ENCODE measurements at regions not wholly inside any gene's neighbourhood (a gene's known extent, or its start where the extent isn't known, plus 50 kb on each side); places are given as distances from the start of the nearest gene placed in this dataset.

- TF ChIP-seq CTCF (IDR thresholded peaks at IDR 0.05; ENCODE audit: insufficient read depth, missing control alignments), result no peak
- FAIRE-seq, result no peak
- no peak for DNase-seq (ENCODE audit: insufficient read length, low spot score)
These were observed 252.7 kb downstream of the NR4A2 start for GRCh38 chr2:156079845-156080244.

DNA sequence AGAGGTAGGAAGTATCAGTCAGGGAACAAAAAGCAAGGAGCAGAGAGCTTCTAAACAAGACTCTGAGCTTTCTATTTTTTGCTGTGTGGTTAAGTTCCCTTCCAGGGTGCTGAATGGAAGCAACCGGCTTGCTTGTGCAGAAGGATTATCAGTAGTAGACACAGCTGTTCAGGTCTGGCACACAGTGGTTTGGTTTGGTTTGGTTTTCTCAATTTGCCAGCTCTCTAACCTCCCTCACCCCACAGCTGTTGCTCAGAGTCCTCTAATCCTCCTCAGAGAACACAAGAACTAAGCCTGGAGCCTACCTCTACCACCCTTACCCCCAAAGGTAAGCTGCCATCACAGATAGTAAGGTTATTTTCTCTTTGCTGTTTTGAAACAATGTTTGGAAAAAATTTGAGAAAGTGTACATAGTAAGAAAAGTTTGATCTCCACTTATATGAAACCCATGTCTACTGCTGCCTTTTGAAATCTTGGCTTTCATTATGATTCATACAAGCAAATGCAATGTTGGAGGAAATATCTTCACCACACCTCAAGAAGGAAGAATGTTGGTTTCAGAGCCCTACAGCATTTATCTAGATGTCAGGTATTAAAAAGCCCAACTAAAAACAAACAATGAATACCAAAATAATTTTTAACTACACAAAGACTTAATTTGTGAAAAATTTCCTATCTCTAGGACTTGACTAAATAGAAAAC lies 255.3 kb downstream of the NR4A2 start:
- FAIRE-seq (no peak), DNase-seq (ENCODE audit: insufficient read length, low spot score) (no peak)
- TF ChIP-seq CTCF (IDR thresholded peaks at IDR 0.05; ENCODE audit: insufficient read depth, missing control alignments), result no peak

DNA sequence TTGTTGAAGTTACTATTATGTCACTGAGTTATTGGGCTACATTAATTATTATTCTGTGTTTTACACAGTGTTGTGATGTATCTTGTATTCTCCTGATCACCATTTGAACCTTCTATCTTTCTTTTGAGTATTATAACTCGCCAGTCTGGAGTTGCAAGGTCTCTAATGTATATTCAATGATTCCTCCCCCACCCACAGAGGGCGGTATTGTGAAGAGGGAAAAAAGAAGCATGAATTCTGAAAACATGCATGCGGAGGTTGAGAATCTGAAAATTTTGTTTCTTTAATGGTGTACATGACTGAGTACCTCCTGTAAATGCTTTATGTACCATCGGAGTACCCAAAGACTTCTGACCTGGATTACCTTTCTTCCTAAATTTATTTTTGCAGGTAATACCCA lies 266.6 kb downstream of the NR4A2 start:
- DNase-seq (ENCODE audit: insufficient read length, low spot score) (no peak), FAIRE-seq (no peak)
- TF ChIP-seq CTCF (IDR thresholded peaks at IDR 0.05; ENCODE audit: insufficient read depth, missing control alignments), result peak; percentile 13

DNA sequence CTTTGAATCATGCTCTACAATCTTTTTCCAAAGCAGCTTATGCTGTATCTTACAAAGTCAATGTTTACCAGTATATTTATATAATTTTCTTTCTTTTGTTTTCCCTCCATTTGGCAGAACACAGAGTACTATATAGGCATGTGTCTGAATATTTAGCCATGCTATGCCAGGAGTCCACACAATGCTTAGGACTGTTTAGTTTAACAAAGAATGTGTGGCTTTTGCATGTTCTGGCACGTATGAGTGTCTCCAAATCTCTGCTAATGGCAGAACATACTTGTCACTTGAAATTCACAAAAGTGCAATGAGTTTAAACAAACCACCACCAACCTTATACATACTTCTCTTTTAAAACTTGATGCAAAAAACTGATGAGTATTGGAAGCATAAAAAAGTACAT lies 268.0 kb downstream of the NR4A2 start:
- DNase-seq (ENCODE audit: insufficient read length, low spot score), result no peak
- FAIRE-seq, result no peak
- no peak for TF ChIP-seq CTCF (IDR thresholded peaks at IDR 0.05; ENCODE audit: insufficient read depth, missing control alignments)

DNA sequence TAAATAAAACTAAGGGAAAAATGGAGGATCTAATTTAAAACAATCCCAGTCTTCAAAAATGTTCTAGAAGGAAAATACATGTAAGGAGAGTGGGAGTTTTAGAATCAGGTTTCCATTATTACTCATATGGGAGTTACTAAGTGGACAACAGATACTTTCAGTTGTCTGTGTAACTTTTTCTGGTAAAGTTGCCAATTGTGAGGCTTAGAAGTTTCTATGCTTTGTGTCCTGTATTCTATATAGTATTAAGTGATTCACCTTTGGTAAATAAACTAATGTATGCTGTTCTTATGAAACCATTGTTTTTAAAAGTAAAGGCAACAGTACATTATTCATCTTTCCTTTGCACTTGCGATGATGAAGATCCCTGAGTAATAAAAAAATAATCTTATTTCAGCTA lies 274.9 kb downstream of the NR4A2 start:
- FAIRE-seq (no peak), DNase-seq (ENCODE audit: insufficient read length, low spot score) (no peak)
- TF ChIP-seq CTCF (IDR thresholded peaks at IDR 0.05; ENCODE audit: insufficient read depth, missing control alignments), result no peak

GRCh38 chr2:156054983-156055382 lies 277.5 kb downstream of the NR4A2 start:
- FAIRE-seq (no peak), DNase-seq (ENCODE audit: insufficient read length, low spot score) (no peak)
- no peak for TF ChIP-seq CTCF (IDR thresholded peaks at IDR 0.05; ENCODE audit: insufficient read depth, missing control alignments)

GRCh38 chr2:156046900-156047299 lies 285.6 kb downstream of the NR4A2 start:
- DNase-seq (ENCODE audit: insufficient read length, low spot score) (no peak), FAIRE-seq (no peak)
- no peak for TF ChIP-seq CTCF (IDR thresholded peaks at IDR 0.05; ENCODE audit: insufficient read depth, missing control alignments)

Data from D721Med (cell line).